GM10266 (cell line): ENCODE measurements at regions not wholly inside any gene's neighbourhood (a gene's known extent, or its start where the extent isn't known, plus 50 kb on each side); places are given as distances from the start of the nearest gene placed in this dataset.

Experiments used
- DNase-seq: peaks from one replicate; pipeline ENCODE4 v3.0.0; 2012; ENCODE audit errors: extremely low spot score
- TF ChIP-seq, protein P1 (sequence below): IDR thresholded peaks from 2 replicates; pipeline ENCODE4 v1.5.1; 2012; ENCODE audit warnings: mild to moderate bottlenecking, low read depth; ENCODE audit not compliant: control insufficient read depth, insufficient read depth; ENCODE audit errors: missing control alignments

DNA sequence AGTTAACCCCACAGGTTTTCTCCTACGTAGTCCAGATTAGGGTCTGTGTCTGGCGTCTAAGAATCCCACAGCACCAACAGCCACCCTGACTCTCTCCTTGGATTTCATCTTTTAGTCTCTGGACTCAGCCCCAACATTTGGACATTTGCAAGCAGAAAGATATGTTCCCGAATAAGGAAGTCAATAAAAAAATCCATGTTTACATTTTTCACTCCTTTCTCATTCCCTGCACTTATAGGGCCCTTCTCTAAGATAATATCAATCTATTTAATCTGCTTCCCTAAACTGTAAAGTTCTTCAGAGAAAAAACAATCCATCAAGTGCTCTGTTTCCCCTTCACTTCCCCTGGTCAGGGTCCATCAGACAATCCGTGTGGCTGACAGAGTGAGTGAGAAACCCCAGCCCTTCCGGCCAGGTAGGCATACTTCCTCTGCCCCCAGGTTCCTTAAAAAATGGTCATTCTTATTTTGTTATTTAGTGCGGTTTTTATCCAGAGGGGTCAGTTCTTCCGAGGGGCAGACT, 105.9 kb upstream of the CDC42BPA start:
- no peak for DNase-seq

GRCh38 chr1:227422581-227422980, 104.3 kb upstream of the CDC42BPA start:
- TF ChIP-seq, protein P1, sequence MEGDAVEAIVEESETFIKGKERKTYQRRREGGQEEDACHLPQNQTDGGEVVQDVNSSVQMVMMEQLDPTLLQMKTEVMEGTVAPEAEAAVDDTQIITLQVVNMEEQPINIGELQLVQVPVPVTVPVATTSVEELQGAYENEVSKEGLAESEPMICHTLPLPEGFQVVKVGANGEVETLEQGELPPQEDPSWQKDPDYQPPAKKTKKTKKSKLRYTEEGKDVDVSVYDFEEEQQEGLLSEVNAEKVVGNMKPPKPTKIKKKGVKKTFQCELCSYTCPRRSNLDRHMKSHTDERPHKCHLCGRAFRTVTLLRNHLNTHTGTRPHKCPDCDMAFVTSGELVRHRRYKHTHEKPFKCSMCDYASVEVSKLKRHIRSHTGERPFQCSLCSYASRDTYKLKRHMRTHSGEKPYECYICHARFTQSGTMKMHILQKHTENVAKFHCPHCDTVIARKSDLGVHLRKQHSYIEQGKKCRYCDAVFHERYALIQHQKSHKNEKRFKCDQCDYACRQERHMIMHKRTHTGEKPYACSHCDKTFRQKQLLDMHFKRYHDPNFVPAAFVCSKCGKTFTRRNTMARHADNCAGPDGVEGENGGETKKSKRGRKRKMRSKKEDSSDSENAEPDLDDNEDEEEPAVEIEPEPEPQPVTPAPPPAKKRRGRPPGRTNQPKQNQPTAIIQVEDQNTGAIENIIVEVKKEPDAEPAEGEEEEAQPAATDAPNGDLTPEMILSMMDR, result no peak
- DNase-seq, result no peak

More for the DNA sequence above, 105.9 kb upstream of the CDC42BPA start:
- TF ChIP-seq, protein P1, result no peak

DNA sequence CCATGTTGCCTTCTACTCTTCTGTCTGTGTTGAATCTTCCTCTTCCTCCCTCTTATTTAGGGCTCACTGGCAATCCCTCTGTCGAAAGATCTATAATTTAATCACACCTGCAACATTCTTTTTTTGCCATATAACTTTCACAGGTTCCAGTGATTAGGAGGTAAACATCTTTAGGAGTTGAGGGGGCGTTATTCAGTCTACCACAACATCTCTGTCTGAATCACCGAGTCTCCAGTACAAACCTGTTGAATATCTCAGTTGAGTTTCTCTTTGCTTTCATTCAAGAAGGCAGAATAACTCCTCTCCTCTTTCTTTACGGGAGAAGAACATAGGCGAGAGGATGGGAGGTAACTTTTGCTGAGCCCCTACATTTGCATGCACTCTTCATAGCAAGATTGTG, 101.9 kb upstream of the CDC42BPA start:
- no peak for DNase-seq
- TF ChIP-seq, protein P1, result no peak

DNA sequence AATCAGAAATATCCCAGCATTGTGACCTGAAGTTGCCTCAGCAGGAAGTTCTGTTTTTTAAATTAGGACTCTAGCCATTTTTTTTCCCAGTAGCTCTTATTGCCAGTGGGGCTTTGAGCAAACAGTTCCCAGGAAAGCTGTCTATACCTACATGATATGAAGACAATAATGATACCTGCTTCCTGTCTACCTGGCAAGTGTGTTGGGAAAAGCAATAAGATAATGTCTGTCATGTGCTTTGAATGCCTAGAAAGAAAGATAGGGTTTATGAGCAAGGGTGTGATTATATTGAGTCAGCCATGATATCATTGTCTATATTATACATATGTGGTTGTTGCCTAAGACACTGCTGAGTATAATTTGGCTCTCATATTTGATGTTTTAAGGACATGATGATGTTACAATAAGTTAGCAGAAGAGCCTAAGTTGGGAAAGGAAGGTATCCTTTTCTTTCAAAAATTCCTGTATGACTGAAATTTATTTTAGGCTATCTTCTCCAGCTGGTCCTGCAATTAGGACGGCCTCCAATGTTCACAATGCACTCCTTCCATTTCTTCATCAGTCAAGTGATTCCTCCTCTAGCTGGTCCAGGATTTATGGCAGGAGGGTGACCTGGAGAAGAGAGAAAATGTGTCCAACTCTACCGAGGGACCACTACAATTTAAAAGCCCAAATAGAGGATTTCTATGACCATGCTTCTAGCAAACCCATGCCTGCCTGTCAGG, 99.6 kb upstream of the CDC42BPA start:
- DNase-seq, result no peak
- TF ChIP-seq, protein P1, result no peak

DNA sequence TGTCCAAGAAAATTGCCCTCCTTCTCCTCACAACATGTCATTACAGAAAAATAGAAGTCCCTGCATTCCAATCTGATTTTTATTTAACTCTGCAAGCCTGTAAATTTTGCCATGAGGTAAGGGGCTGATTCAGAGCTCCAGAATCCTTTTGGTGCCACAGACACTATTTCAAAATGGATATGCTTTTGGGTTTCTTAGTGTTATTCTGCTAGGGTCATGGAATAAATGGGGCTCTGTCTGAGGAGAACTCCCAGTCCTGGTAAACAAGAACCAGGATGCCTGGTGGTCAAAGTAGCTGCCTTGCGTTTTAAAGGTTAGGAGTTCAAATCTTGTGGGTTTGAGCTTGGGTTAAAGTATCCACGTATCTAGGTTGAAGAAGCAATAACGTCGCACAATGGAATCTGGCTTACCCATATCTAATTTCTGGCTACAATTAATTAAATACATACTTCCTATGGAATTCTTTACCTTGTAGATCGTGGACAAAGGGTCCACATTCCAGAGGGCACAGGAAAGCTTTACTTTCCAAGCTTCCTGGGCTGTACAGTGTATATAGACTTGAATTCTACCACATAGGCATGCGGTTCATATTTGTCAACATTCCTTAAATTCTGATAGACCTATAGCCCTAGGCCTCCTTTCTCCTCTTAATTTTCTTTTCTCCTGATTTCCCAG, 98.0 kb upstream of the CDC42BPA start:
- TF ChIP-seq, protein P1, result no peak
- DNase-seq, result no peak

GRCh38 chr1:227415115-227415790, 97.0 kb upstream of the CDC42BPA start:
- no peak for DNase-seq
- TF ChIP-seq, protein P1, result no peak
